ENCODE measurements at regions not wholly inside any gene's neighbourhood (a gene's known extent, or its start where the extent isn't known, plus 50 kb on each side); places are given as distances from the start of the nearest gene placed in this dataset.

GRCh38 chr1:30609336-30609998 is 113.9 kb downstream of the MATN1 start:
- no peak for DNase-seq (ENCODE audit: low spot score)

DNA sequence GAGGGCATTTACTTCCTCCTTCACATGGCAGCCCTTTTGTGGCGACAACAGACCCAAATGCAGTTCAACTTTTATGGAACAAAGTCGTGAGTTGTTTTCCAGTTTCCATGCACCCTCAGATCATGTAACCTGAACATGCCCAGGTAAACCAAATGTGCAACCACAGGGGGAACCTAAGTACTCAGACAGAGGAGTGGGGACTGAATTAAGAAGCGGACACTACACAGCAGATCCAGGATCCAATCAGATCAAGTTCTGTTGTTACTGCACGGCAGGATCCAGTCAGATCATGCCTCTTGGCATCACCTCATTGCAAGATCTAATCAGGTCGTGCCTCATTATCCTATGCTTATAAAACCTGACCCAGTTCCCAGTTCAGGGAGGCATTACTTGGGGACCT is 115.7 kb downstream of the MATN1 start:
- DNase-seq (ENCODE audit: low spot score): no peak

DNA sequence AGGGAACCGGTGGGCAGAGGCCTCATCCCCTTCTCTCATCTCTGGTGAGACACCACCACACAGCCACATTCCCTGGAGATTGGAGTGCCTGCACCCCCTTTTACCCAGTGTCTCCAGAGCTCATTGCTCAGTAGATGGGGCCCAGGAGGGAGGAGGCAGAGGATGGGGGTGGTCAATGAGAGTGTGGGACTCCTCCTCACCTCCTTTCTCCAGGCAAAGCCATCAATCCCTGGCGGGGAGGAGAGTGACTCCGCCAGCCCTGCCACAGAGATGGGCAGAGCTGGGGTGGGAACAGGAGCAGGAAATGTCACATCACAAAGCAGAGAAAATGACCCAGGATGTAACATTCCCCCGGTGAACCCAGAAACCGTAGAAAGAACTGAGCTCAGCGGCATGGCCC is 117.2 kb downstream of the MATN1 start:
- DNase-seq (ENCODE audit: low spot score): no peak

DNA sequence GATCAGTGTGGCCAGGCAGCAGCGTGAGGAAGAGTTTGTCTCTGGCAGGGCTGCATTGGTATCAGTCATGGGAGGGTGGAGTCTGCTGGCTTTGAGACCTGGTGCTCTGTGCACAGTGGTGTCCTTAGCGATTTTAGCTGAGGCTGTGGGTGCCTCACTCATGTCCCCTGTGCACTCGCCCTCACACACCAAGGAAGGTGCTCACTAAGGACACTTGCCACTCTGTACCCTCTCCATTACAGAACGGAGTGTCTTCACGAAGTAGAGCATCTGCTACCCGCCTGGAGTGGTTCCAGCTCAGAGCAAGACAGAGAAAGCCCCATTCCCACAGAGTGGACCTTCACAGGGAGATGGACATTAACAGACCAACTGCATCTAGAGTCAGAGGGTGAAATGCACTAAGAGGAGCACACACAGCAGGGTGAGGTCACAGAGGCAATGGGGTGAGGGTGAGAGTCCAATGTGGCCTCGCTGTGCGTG is 117.9 kb downstream of the MATN1 start:
- DNase-seq (ENCODE audit: low spot score): no peak

GRCh38 chr1:30604801-30605440 is 118.5 kb downstream of the MATN1 start:
- DNase-seq (ENCODE audit: low spot score): no peak

- no peak for DNase-seq (ENCODE audit: low spot score)
Measured at GRCh38 chr1:30603081-30603858, 120.1 kb downstream of the MATN1 start.

DNA sequence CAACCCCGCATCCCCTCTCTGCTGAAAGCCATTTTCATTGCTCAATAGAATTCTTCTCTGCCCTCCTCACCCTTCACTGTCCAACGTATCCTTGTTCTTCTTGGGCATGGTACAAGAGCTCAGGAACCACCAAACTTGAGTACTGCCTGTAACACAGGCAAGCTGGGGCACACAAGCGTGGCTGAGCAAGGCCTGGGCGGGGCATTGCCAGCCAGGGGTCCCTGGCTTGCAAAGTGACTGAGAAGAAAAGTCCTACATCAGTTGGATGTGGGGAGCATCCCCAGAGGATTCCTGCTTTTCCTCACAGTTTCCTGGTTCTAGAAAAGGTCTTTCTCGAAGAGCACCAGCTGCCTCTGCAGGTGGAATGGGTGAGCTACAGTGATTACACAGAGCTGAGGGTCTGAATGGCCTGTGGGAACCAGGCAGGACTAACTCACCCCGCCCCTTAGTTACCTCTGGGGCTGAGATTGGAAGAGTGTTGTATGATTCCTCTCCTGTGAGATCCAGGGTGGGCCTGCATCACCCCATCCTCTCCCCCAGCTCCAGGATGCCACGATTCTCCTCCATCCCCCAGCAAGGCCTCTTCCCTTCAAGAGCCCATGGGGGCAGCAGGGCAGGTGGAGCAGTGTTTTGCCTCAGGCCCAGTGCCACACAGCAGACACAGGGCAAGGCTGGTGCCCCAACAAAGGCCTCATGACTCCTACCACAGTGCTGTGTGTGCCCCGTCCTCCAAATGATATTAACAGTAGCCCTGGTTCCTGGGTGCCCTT is 121.9 kb downstream of the MATN1 start:
- no peak for DNase-seq (ENCODE audit: low spot score)

GRCh38 chr1:30600706-30601105 is 122.7 kb downstream of the MATN1 start:
- no peak for DNase-seq (ENCODE audit: low spot score)

- no peak for DNase-seq (ENCODE audit: low spot score)
Measured at GRCh38 chr1:30600258-30600657, 123.1 kb downstream of the MATN1 start.

GRCh38 chr1:30599721-30600120 is 123.7 kb downstream of the MATN1 start:
- no peak for DNase-seq (ENCODE audit: low spot score)

GRCh38 chr1:30598571-30599114 is 124.7 kb downstream of the MATN1 start:
- DNase-seq (ENCODE audit: low spot score): no peak

DNA sequence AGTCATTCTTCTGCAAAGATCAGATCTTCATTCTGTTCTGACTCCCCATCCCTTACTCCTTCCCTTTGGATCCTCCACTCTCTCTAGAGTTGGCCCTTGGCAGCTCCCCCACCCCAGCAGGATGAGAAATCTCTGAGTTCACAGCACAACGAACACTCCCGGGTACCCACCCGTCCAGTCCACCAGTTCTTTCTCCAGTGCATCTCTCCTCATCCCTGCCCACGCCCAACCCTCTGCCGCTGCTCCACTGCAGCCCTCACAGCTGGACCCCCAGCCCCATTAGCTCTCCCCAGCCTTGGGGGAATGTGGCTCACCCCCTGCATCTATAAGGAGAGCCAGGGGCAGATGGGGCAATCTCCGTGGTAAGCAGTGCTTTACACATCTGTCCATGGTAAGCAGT is 125.7 kb downstream of the MATN1 start:
- no peak for DNase-seq (ENCODE audit: low spot score)

GRCh38 chr1:30596891-30597290 is 126.5 kb downstream of the MATN1 start:
- no peak for DNase-seq (ENCODE audit: low spot score)

GRCh38 chr1:30596470-30596869 is 126.9 kb downstream of the MATN1 start:
- DNase-seq (ENCODE audit: low spot score): no peak

DNA sequence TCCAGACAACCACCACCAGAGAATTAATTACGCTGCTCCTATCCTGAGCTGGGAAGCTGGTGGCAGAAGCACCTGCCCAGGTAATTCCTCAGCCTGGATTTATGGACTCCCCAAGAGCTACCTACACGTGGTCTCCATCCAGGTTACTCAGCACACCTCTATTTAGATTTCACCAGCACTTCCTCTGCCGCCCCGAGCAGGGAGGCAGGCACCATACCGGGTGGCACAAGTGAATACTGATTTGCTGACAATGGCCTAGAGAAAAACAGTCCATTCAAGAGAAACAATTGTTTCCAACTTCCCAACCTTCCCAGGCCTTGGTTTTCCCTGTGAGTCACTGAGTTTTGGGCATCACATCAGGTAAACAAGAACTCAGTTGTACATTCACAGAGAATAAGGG is 134.3 kb downstream of the MATN1 start:
- DNase-seq (ENCODE audit: low spot score): no peak

- no peak for DNase-seq (ENCODE audit: low spot score)
Measured at GRCh38 chr1:30588311-30589073, 134.9 kb downstream of the MATN1 start.

DNA sequence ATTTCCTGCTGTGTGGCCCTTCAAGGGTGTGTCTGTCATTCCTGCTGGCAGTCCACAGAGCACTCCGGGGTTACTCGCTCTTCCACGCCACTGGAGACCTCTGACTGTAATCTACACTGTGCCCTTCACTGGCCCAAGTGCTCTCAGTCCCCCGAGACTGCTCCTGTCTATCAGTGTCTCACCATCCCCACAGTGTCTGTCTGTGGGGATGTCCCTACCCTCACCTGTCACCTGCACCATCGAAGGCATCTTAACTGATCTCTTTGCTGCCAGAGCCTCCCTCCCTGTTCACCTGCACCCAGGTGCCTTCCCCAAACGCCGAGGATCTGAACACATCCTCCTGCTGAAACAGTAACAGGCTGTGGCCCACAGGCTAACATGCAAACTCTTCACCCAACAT is 136.7 kb downstream of the MATN1 start:
- no peak for DNase-seq (ENCODE audit: low spot score)

- no peak for DNase-seq (ENCODE audit: low spot score)
Measured at GRCh38 chr1:30579580-30579979, 143.8 kb downstream of the MATN1 start.

GRCh38 chr1:30575066-30575465 is 148.3 kb downstream of the MATN1 start:
- DNase-seq (ENCODE audit: low spot score): no peak

GRCh38 chr1:30572192-30572591 is 151.2 kb downstream of the MATN1 start:
- DNase-seq (ENCODE audit: low spot score): no peak

GRCh38 chr1:30571380-30571779 is 152.0 kb downstream of the MATN1 start:
- no peak for DNase-seq (ENCODE audit: low spot score)

Data from SW480 (cell line).